SK-N-SH treated with all-trans-retinoic acid at 6 μM for 48 hours (cell line): ENCODE measurements at regions not wholly inside any gene's neighbourhood (a gene's known extent, or its start where the extent isn't known, plus 50 kb on each side); places are given as distances from the start of the nearest gene placed in this dataset.

ENCODE experiments used
- ATAC-seq: fragments of 200-7000 bp; cut with Tn5 transposase; 3 replicates; pipeline ENCODE4 v1.9.1; 2020; ENCODE audit warnings: mild to moderate bottlenecking, moderate library complexity
- ARNTL ChIP-seq: fragments of 450-650 bp; formaldehyde crosslinking; IDR thresholded peaks from 2 replicates; pipeline ENCODE4 v1.5.0; 2020; ENCODE audit warnings: low read depth, mild to moderate bottlenecking, moderate library complexity, borderline replicate concordance
- BACH2 ChIP-seq: fragments of 250-450 bp; sonication (Bioruptor Pico); IDR thresholded peaks from 2 replicates; pipeline ENCODE4 v1.9.0; 2021; ENCODE audit warnings: mild to moderate bottlenecking, borderline replicate concordance
- CSDC2 ChIP-seq: fragments of 250-450 bp; sonication (Bioruptor Pico); IDR thresholded peaks from 2 replicates; pipeline ENCODE4 v1.5.0; 2020; ENCODE audit warnings: mild to moderate bottlenecking, moderate library complexity
- CSRNP3 ChIP-seq: fragments of 250-450 bp; sonication (Bioruptor Pico); IDR thresholded peaks from 2 replicates; pipeline ENCODE4 v1.5.1; 2021; ENCODE audit warnings: mild to moderate bottlenecking, moderate library complexity
- ESRRG ChIP-seq: fragments of 250-450 bp; sonication (Bioruptor Pico); IDR thresholded peaks from 2 replicates; pipeline ENCODE4 v1.6.1; 2021; ENCODE audit warnings: mild to moderate bottlenecking
- GLIS3 ChIP-seq: fragments of 250-450 bp; sonication (Bioruptor Pico); IDR thresholded peaks from 2 replicates; pipeline ENCODE4 v1.5.0; 2020; ENCODE audit warnings: mild to moderate bottlenecking, moderate library complexity
- ISL1 ChIP-seq: fragments of 250-450 bp; sonication (Bioruptor Pico); IDR thresholded peaks from 2 replicates; pipeline ENCODE4 v2.1.2; 2022; ENCODE audit warnings: mild to moderate bottlenecking, moderate library complexity
- OSR1 ChIP-seq: fragments of 250-450 bp; sonication (Bioruptor Pico); IDR thresholded peaks from 2 replicates; pipeline ENCODE4 v1.8.0; 2022; ENCODE audit warnings: moderate library complexity, mild to moderate bottlenecking, inconsistent platforms
- PATZ1 ChIP-seq: fragments of 250-450 bp; sonication (Bioruptor Pico); IDR thresholded peaks from 2 replicates; pipeline ENCODE4 v1.8.0; 2020; ENCODE audit warnings: mild to moderate bottlenecking, moderate library complexity, borderline replicate concordance
- RARB ChIP-seq: fragments of 250-450 bp; sonication (Bioruptor Pico); IDR thresholded peaks from 2 replicates; pipeline ENCODE4 v1.8.0; 2021; ENCODE audit warnings: mild to moderate bottlenecking, moderate library complexity
- SNAI2 ChIP-seq: fragments of 250-450 bp; sonication (Bioruptor Pico); IDR thresholded peaks from 2 replicates; pipeline ENCODE4 v1.5.0; 2020; ENCODE audit warnings: mild to moderate bottlenecking, moderate library complexity
- TOX ChIP-seq: fragments of 250-450 bp; sonication (Bioruptor Pico); IDR thresholded peaks from 2 replicates; pipeline ENCODE4 v1.8.0; 2021; ENCODE audit warnings: mild to moderate bottlenecking, moderate library complexity, borderline replicate concordance
- TSHZ2 ChIP-seq: fragments of 250-450 bp; sonication (Bioruptor Pico); IDR thresholded peaks from 2 replicates; pipeline ENCODE4 v1.5.0; 2020; ENCODE audit warnings: mild to moderate bottlenecking, moderate library complexity
- ZC3H10 ChIP-seq: fragments of 250-450 bp; sonication (Bioruptor Pico); IDR thresholded peaks from 2 replicates; pipeline ENCODE4 v1.5.1; 2021; ENCODE audit warnings: mild to moderate bottlenecking, moderate library complexity
- ZFP3 ChIP-seq: fragments of 250-450 bp; sonication (Bioruptor Pico); IDR thresholded peaks from 2 replicates; pipeline ENCODE4 v1.5.0; 2020; ENCODE audit warnings: mild to moderate bottlenecking, moderate library complexity
- ZFP30 ChIP-seq: fragments of 450-650 bp; formaldehyde crosslinking; IDR thresholded peaks from 2 replicates; pipeline ENCODE4 v1.5.0; 2022; ENCODE audit warnings: mild to moderate bottlenecking, moderate library complexity
- ZNF565 ChIP-seq: fragments of 450-650 bp; formaldehyde crosslinking; conservative IDR thresholded peaks from 2 replicates; pipeline ENCODE4 v1.5.0; 2020; ENCODE audit warnings: low read depth, mild to moderate bottlenecking, moderate library complexity
- ZNF70 ChIP-seq: fragments of 450-650 bp; formaldehyde crosslinking; IDR thresholded peaks from 2 replicates; pipeline ENCODE4 v1.5.0; 2020; ENCODE audit warnings: mild to moderate bottlenecking, moderate library complexity
- ZNF8 ChIP-seq: fragments of 450-650 bp; formaldehyde crosslinking; IDR thresholded peaks from 2 replicates; pipeline ENCODE4 v1.5.0; 2020; ENCODE audit warnings: mild to moderate bottlenecking, moderate library complexity
- TF ChIP-seq, protein P1 (sequence below): fragments of 250-450 bp; sonication (Bioruptor Pico); IDR thresholded peaks from 2 replicates; pipeline ENCODE4 v1.8.0; 2021; ENCODE audit warnings: low read depth, mild to moderate bottlenecking, moderate library complexity, borderline replicate concordance
- TF ChIP-seq, protein P2 (sequence below): fragments of 250-450 bp; sonication (Bioruptor Pico); IDR thresholded peaks from 2 replicates; pipeline ENCODE4 v1.5.1; 2020; ENCODE audit warnings: low read depth, mild to moderate bottlenecking, moderate library complexity

DNA sequence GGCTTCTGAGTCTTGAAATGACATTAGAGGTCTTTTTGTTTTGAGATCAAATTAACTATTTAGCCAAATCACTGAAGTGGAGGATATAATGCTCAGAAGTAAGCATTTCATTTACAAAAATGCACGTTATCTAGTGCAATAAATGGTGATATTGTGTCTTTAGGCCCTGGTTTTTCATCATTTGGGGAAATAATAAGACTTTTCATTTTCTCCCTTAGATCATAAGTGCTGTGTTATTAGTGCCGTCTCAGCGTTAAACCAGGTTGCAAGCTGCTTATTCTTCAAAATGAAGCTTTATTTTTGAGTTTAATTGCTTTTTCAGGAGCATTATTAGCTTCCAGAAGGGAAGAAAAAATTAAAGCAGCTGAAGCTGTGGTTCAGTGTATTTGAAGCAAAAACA, 1416.8 kb upstream of the GOT2 start (continued):
- TF ChIP-seq CSRNP3 (no peak), OSR1 (CRISPR knock-in tag) (no peak)

DNA sequence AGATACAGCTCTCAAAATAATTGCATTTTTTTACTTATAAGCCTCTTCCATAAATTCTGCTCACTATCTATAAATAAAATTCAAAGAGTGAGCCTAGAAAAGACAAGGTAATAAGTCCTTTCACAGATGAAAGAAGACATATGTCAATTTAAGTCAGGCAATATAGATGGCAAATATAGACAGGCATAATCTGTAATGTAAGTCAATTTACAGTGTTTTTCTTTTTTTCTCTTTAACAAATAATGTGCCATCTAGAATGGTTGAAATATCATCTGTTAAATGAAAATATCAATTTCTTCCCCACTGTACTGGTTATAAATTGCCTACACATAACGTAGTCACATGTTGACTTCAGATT, 1409.2 kb upstream of the GOT2 start:
- no peak for TF ChIP-seq CSDC2 (CRISPR knock-in tag)
- no peak for TF ChIP-seq ZNF70 (CRISPR knock-in tag)
- TF ChIP-seq ZFP30 (CRISPR knock-in tag), result no peak
- no peak for TF ChIP-seq ZFP3 (CRISPR knock-in tag)
- no peak for TF ChIP-seq CSRNP3
- TF ChIP-seq ARNTL (CRISPR knock-in tag), result no peak
- TF ChIP-seq, protein P1, sequence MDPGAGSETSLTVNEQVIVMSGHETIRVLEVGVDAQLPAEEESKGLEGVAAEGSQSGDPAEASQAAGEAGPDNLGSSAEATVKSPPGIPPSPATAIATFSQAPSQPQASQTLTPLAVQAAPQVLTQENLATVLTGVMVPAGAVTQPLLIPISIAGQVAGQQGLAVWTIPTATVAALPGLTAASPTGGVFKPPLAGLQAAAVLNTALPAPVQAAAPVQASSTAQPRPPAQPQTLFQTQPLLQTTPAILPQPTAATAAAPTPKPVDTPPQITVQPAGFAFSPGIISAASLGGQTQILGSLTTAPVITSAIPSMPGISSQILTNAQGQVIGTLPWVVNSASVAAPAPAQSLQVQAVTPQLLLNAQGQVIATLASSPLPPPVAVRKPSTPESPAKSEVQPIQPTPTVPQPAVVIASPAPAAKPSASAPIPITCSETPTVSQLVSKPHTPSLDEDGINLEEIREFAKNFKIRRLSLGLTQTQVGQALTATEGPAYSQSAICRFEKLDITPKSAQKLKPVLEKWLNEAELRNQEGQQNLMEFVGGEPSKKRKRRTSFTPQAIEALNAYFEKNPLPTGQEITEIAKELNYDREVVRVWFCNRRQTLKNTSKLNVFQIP (CRISPR knock-in tag), result no peak
- no peak for TF ChIP-seq ZNF565 (CRISPR knock-in tag)
- TF ChIP-seq ZNF8 (CRISPR knock-in tag), result no peak
- TF ChIP-seq TOX (CRISPR knock-in tag), result no peak
- TF ChIP-seq GLIS3 (CRISPR knock-in tag), result no peak
- TF ChIP-seq OSR1 (CRISPR knock-in tag), result no peak
- TF ChIP-seq ZC3H10, result no peak
- TF ChIP-seq, protein P2, sequence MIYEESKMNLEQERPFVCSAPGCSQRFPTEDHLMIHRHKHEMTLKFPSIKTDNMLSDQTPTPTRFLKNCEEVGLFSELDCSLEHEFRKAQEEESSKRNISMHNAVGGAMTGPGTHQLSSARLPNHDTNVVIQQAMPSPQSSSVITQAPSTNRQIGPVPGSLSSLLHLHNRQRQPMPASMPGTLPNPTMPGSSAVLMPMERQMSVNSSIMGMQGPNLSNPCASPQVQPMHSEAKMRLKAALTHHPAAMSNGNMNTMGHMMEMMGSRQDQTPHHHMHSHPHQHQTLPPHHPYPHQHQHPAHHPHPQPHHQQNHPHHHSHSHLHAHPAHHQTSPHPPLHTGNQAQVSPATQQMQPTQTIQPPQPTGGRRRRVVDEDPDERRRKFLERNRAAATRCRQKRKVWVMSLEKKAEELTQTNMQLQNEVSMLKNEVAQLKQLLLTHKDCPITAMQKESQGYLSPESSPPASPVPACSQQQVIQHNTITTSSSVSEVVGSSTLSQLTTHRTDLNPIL (CRISPR knock-in tag), result no peak
- no peak for TF ChIP-seq TSHZ2
- no peak for TF ChIP-seq RARB (CRISPR knock-in tag)
- TF ChIP-seq SNAI2 (CRISPR knock-in tag), result no peak
- no peak for TF ChIP-seq BACH2
- no peak for TF ChIP-seq ISL1
- ATAC-seq, result no peak

GRCh38 chr16:60142619-60143347, 1408.7 kb upstream of the GOT2 start:
- TF ChIP-seq, protein P2 (CRISPR knock-in tag), result no peak
- TF ChIP-seq RARB (CRISPR knock-in tag), result no peak
- no peak for TF ChIP-seq TSHZ2
- no peak for TF ChIP-seq OSR1 (CRISPR knock-in tag)
- no peak for TF ChIP-seq ZNF8 (CRISPR knock-in tag)
- no peak for TF ChIP-seq CSDC2 (CRISPR knock-in tag)
- TF ChIP-seq TOX (CRISPR knock-in tag), result no peak
- TF ChIP-seq ESRRG (CRISPR knock-in tag), result no peak
- no peak for TF ChIP-seq PATZ1 (CRISPR knock-in tag)
- TF ChIP-seq, all 23 proteins: peak for 0
- ATAC-seq, result no peak
